TTC549 (cell line): ENCODE measurements at regions not wholly inside any gene's neighbourhood (a gene's known extent, or its start where the extent isn't known, plus 50 kb on each side); places are given as distances from the start of the nearest gene placed in this dataset.

Experiments used
- FAIRE-seq: peaks from 2 replicates; lab custom pipeline; 2012; peaks lifted over from hg19 to GRCh38; lab: Jason Lieb, UNC

- no peak for FAIRE-seq
Measured at GRCh38 chr2:226378753-226379705, 420.6 kb downstream of the IRS1 start.

GRCh38 chr2:226376516-226377180, 423.0 kb downstream of the IRS1 start:
- no peak for FAIRE-seq

GRCh38 chr2:226366920-226367319, 432.7 kb downstream of the IRS1 start:
- no peak for FAIRE-seq

- no peak for FAIRE-seq
Measured at GRCh38 chr2:226364217-226364616, 435.4 kb downstream of the IRS1 start.

GRCh38 chr2:226362980-226363379, 436.6 kb downstream of the IRS1 start:
- no peak for FAIRE-seq

GRCh38 chr2:226360658-226361057, 439.0 kb downstream of the IRS1 start:
- no peak for FAIRE-seq

GRCh38 chr2:226358688-226359087, 440.9 kb downstream of the IRS1 start:
- no peak for FAIRE-seq

GRCh38 chr2:226357816-226358215, 441.8 kb downstream of the IRS1 start:
- FAIRE-seq: no peak

- FAIRE-seq: no peak
Measured at GRCh38 chr2:226355600-226355999, 444.0 kb downstream of the IRS1 start.

GRCh38 chr2:226354434-226354833, 445.2 kb downstream of the IRS1 start:
- no peak for FAIRE-seq

GRCh38 chr2:226352941-226353560, 446.6 kb downstream of the IRS1 start:
- FAIRE-seq: no peak

- no peak for FAIRE-seq
Measured at GRCh38 chr2:226351711-226352110, 447.9 kb downstream of the IRS1 start.

GRCh38 chr2:226339616-226340015, 460.0 kb downstream of the IRS1 start:
- no peak for FAIRE-seq

GRCh38 chr2:226338825-226339224, 460.8 kb downstream of the IRS1 start:
- no peak for FAIRE-seq

- no peak for FAIRE-seq
Measured at GRCh38 chr2:226337941-226338600, 461.5 kb downstream of the IRS1 start.

- FAIRE-seq: no peak
Measured at GRCh38 chr2:226336283-226336682, 463.3 kb downstream of the IRS1 start.

GRCh38 chr2:226334981-226335720, 464.5 kb downstream of the IRS1 start:
- FAIRE-seq: no peak

- FAIRE-seq: no peak
Measured at GRCh38 chr2:226333388-226333787, 466.2 kb downstream of the IRS1 start.

GRCh38 chr2:226330206-226330605, 469.4 kb downstream of the IRS1 start:
- no peak for FAIRE-seq

GRCh38 chr2:226329180-226329579, 470.4 kb downstream of the IRS1 start:
- no peak for FAIRE-seq

- FAIRE-seq: no peak
Measured at GRCh38 chr2:226327830-226328229, 471.8 kb downstream of the IRS1 start.

- no peak for FAIRE-seq
Measured at GRCh38 chr2:226325526-226325925, 474.1 kb downstream of the IRS1 start.
